ENCODE measurements at regions not wholly inside any gene's neighbourhood (a gene's known extent, or its start where the extent isn't known, plus 50 kb on each side); places are given as distances from the start of the nearest gene placed in this dataset.

DNA sequence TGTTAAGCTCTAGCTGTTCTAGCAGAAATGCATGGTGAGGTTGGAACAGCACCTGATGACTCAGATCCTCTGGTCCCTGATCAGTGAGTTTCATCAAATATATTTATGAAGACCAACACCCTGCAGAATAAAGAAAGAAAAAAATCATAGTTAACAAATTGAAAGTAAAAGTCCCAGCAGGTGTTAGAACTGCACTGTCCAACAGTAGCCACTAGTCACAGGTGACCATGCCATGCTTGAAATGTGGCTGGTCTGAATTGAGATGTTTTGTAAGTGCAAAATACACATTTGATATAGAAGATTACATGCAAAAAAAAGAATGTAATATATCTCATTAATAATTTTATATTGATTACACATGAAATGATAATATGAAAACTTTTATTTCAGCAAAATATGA is 1010.7 kb upstream of the ZEB2 start:
- no peak overlapping the region for H3K4me3 ChIP-seq (ENCODE audit: control extremely low read depth in 1 of 5, extremely low read depth in 1 of 5, insufficient read depth in 1 of 5, low read depth in 2 of 5, low read length in 4 of 5)
- H3K27me3 ChIP-seq (replicated peaks in 1 of 4; ENCODE audit: control extremely low read depth in 1 of 4, control insufficient read depth in 3 of 4, insufficient read depth in 4 of 4, low read length in 3 of 4) = no peaks in the 10 kb centered on the region
- no peaks in the 10 kb centered on the region for H4K20me1 ChIP-seq (ENCODE audit: control insufficient read depth, insufficient read depth, low read length, poor library complexity, severe bottlenecking)
- no peaks in the 10 kb centered on the region for H3K36me3 ChIP-seq (replicated peaks in 1 of 2; ENCODE audit: control extremely low read depth in 1 of 2, control insufficient read depth in 1 of 2, extremely low read depth in 1 of 2, insufficient read depth in 2 of 2, low read length in 1 of 2)
- no peak overlapping the region for H3K4me2 ChIP-seq (replicated peaks; ENCODE audit: low read depth, low read length, poor library complexity, severe bottlenecking)
- no peak overlapping the region for H3K9ac ChIP-seq (ENCODE audit: low read length)
- H3K27ac Mint-ChIP-seq = no peak overlapping the region
- ATAC-seq (ENCODE audit: low read depth) = no peak
- intact Hi-C loops (cut with micrococcal nuclease) = no loop called here
- H2AFZ ChIP-seq (ENCODE audit: insufficient read depth, low read depth, low read length, poor library complexity, severe bottlenecking) = no peak overlapping the region
- H3K27me3 Mint-ChIP-seq = no peaks in the 10 kb centered on the region
- ChIA-PET CTCF (no interaction called here), POLR2A (no interaction called here)
- DNase-seq = no peak
- TF ChIP-seq, protein P1, sequence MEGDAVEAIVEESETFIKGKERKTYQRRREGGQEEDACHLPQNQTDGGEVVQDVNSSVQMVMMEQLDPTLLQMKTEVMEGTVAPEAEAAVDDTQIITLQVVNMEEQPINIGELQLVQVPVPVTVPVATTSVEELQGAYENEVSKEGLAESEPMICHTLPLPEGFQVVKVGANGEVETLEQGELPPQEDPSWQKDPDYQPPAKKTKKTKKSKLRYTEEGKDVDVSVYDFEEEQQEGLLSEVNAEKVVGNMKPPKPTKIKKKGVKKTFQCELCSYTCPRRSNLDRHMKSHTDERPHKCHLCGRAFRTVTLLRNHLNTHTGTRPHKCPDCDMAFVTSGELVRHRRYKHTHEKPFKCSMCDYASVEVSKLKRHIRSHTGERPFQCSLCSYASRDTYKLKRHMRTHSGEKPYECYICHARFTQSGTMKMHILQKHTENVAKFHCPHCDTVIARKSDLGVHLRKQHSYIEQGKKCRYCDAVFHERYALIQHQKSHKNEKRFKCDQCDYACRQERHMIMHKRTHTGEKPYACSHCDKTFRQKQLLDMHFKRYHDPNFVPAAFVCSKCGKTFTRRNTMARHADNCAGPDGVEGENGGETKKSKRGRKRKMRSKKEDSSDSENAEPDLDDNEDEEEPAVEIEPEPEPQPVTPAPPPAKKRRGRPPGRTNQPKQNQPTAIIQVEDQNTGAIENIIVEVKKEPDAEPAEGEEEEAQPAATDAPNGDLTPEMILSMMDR (IDR thresholded peaks at IDR 0.05) = no peak
- no peak for TF ChIP-seq EZH2 (IDR thresholded peaks at IDR 0.05; ENCODE audit: borderline replicate concordance, insufficient read depth, low read depth, low read length, poor library complexity, severe bottlenecking)
- no peak overlapping the region for H3K27ac ChIP-seq (ENCODE audit: low read length in 2 of 2)
- peaks cover 2% of the 10 kb centered on the region for H3K4me1 Mint-ChIP-seq
- H3K9me3 ChIP-seq (ENCODE audit: control extremely low read depth in 1 of 3, control insufficient read depth in 2 of 3, insufficient read depth in 1 of 3, low read length in 2 of 3) = no peaks in the 10 kb centered on the region
- H3K4me1 ChIP-seq (ENCODE audit: control insufficient read depth in 2 of 2, insufficient read depth in 2 of 2, low read length in 2 of 2) = no peaks in the 10 kb centered on the region
- no peaks in the 10 kb centered on the region for H3K79me2 ChIP-seq (ENCODE audit: control insufficient read depth, insufficient read depth, low read length)
- no peak overlapping the region for H3K4me3 Mint-ChIP-seq
- no peaks in the 10 kb centered on the region for H3K9me3 Mint-ChIP-seq (ENCODE audit: insufficient read depth)

DNA sequence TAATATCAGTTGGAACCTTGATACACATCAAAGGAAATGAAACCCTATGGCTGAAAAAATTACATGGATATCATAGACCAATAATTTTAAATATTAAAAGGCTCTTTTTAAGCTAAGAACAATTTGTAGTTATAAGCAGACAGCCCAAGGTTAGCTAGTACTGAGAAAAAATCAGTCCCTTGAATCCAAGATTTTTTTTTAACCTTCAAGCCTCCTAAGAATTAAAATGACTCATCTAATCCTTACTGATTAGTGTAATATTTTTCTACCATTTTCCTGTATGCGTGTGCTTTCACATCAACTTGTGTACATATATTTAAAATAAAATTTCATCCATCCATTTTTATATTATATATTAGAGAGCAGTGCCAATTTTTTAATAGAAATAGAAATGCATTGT is 1004.9 kb upstream of the ZEB2 start:
- Mint-ChIP-seq H3K4me1 (peaks cover 2% of the 10 kb centered on the region), H3K4me3 (no peak overlapping the region), H3K27ac (no peak overlapping the region), H3K27me3 (no peaks in the 10 kb centered on the region), H3K9me3 (ENCODE audit: insufficient read depth) (peaks cover 2% of the 10 kb centered on the region)
- no peaks in the 10 kb centered on the region for H3K9me3 ChIP-seq (ENCODE audit: control extremely low read depth in 1 of 3, control insufficient read depth in 2 of 3, insufficient read depth in 1 of 3, low read length in 2 of 3)
- no peaks in the 10 kb centered on the region for H3K4me1 ChIP-seq (ENCODE audit: control insufficient read depth in 2 of 2, insufficient read depth in 2 of 2, low read length in 2 of 2)
- no peak overlapping the region for H3K27ac ChIP-seq (ENCODE audit: low read length in 2 of 2)
- no CpG with 5 or more reads among the region's 1 CpG for WGBS (ENCODE audit: insufficient coverage)
- no peaks in the 10 kb centered on the region for H4K20me1 ChIP-seq (ENCODE audit: control insufficient read depth, insufficient read depth, low read length, poor library complexity, severe bottlenecking)
- DNase-seq (no peak), ATAC-seq (ENCODE audit: low read depth) (no peak)
- no peak overlapping the region for H3K4me3 ChIP-seq (ENCODE audit: control extremely low read depth in 1 of 5, extremely low read depth in 1 of 5, insufficient read depth in 1 of 5, low read depth in 2 of 5, low read length in 4 of 5)
- no peaks in the 10 kb centered on the region for H3K79me2 ChIP-seq (ENCODE audit: control insufficient read depth, insufficient read depth, low read length)
- H2AFZ ChIP-seq (ENCODE audit: insufficient read depth, low read depth, low read length, poor library complexity, severe bottlenecking) = no peak overlapping the region
- H3K9ac ChIP-seq (ENCODE audit: low read length) = no peak overlapping the region
- no peaks in the 10 kb centered on the region for H3K36me3 ChIP-seq (replicated peaks in 1 of 2; ENCODE audit: control extremely low read depth in 1 of 2, control insufficient read depth in 1 of 2, extremely low read depth in 1 of 2, insufficient read depth in 2 of 2, low read length in 1 of 2)
- H3K27me3 ChIP-seq (replicated peaks in 1 of 4; ENCODE audit: control extremely low read depth in 1 of 4, control insufficient read depth in 3 of 4, insufficient read depth in 4 of 4, low read length in 3 of 4) = no peaks in the 10 kb centered on the region
- ChIA-PET POLR2A (no interaction called here), CTCF (no interaction called here)
- TF ChIP-seq, protein P1 (IDR thresholded peaks at IDR 0.05) = no peak
- H3K4me2 ChIP-seq (replicated peaks; ENCODE audit: low read depth, low read length, poor library complexity, severe bottlenecking) = no peak overlapping the region
- intact Hi-C loops (cut with micrococcal nuclease) = no loop called here
